Erythroblast (primary cell): ENCODE measurements at regions not wholly inside any gene's neighbourhood (a gene's known extent, or its start where the extent isn't known, plus 50 kb on each side); places are given as distances from the start of the nearest gene placed in this dataset.

ENCODE experiments used
- DNase-seq, 2 experiments: peaks; one replicate each; lab custom pipeline; 2025; lab: John Stamatoyannopoulos, UW
- GATA1 ChIP-seq: IDR thresholded peaks from 2 replicates; pipeline ENCODE4 v1.6.1; 2011; ENCODE audit warnings: low read depth, mild to moderate bottlenecking, control low read depth, low read length, moderate library complexity
- POLR2A ChIP-seq: IDR thresholded peaks from 2 replicates; pipeline ENCODE4 v1.6.1; 2011; ENCODE audit warnings: mild to moderate bottlenecking, low read length

GRCh38 chr3:35927441-35927840 is 288.1 kb downstream of the ARPP21 start:
- TF ChIP-seq POLR2A (no peak), GATA1 (no peak)
- DNase-seq = no peak

GRCh38 chr3:35929158-35929557 is 289.8 kb downstream of the ARPP21 start:
- no peak for DNase-seq
- TF ChIP-seq GATA1 (no peak), POLR2A (no peak)

GRCh38 chr3:35931867-35932266 is 292.5 kb downstream of the ARPP21 start:
- TF ChIP-seq GATA1 (no peak), POLR2A (no peak)
- DNase-seq = no peak

- TF ChIP-seq POLR2A (no peak), GATA1 (no peak)
These were observed 293.7 kb downstream of the ARPP21 start for GRCh38 chr3:35932995-35933394.

GRCh38 chr3:35936571-35936970 is 297.2 kb downstream of the ARPP21 start:
- DNase-seq = no peak
- no peak for TF ChIP-seq GATA1
- no peak for TF ChIP-seq POLR2A

More at GRCh38 chr3:35932995-35933394, 293.7 kb downstream of the ARPP21 start:
- no peak for DNase-seq

- DNase-seq = no peak
- TF ChIP-seq POLR2A (no peak), GATA1 (no peak)
These were observed 305.8 kb downstream of the ARPP21 start for GRCh38 chr3:35944926-35945710.

GRCh38 chr3:35946121-35946853 is 307.0 kb downstream of the ARPP21 start:
- DNase-seq = peak; percentile 6 to 27

GRCh38 chr3:35946854-35947515 is 307.7 kb downstream of the ARPP21 start:
- no peak for DNase-seq
- TF ChIP-seq POLR2A = no peak
- no peak for TF ChIP-seq GATA1

More at GRCh38 chr3:35946121-35946853, 307.0 kb downstream of the ARPP21 start:
- TF ChIP-seq GATA1 (no peak), POLR2A (no peak)

- TF ChIP-seq GATA1 (no peak), POLR2A (no peak)
- no peak for DNase-seq
These were observed 310.7 kb downstream of the ARPP21 start for GRCh38 chr3:35950021-35950420.

- TF ChIP-seq GATA1 (no peak), POLR2A (no peak)
- DNase-seq = no peak
These were observed 315.1 kb downstream of the ARPP21 start for GRCh38 chr3:35954413-35954812.

GRCh38 chr3:35965908-35966307 is 326.6 kb downstream of the ARPP21 start:
- no peak for TF ChIP-seq POLR2A
- no peak for TF ChIP-seq GATA1
- DNase-seq = peak in 1 of 2 experiments; percentile 25

GRCh38 chr3:35966629-35967464 is 327.5 kb downstream of the ARPP21 start:
- TF ChIP-seq POLR2A (no peak), GATA1 (no peak)

GRCh38 chr3:35968043-35968622 is 328.8 kb downstream of the ARPP21 start:
- TF ChIP-seq GATA1 (no peak), POLR2A (no peak)
- no peak for DNase-seq

More at GRCh38 chr3:35966629-35967464, 327.5 kb downstream of the ARPP21 start:
- no peak for DNase-seq
